ENCODE measurements at regions not wholly inside any gene's neighbourhood (a gene's known extent, or its start where the extent isn't known, plus 50 kb on each side); places are given as distances from the start of the nearest gene placed in this dataset.

GRCh38 chr13:62278271-62278670 lies 862.6 kb upstream of the PCDH20 start:
- no peak overlapping the region for H2BK5ac ChIP-seq (ENCODE audit: insufficient read length, low read length)
- no peak overlapping the region for H3K14ac ChIP-seq (ENCODE audit: insufficient read depth, low read length)
- H3K27me3 ChIP-seq (ENCODE audit: insufficient read depth, low read length): no peaks in the 10 kb centered on the region
- no peak overlapping the region for H3K4me2 ChIP-seq (ENCODE audit: insufficient read depth, insufficient read length, low read length)
- no peak overlapping the region for H2AFZ ChIP-seq (ENCODE audit: low read length)
- H3K27ac ChIP-seq (ENCODE audit: insufficient read length, low read depth, low read length): no peak overlapping the region
- H3K23me2 ChIP-seq (ENCODE audit: insufficient read length, low read depth, low read length, poor library complexity, severe bottlenecking): no peaks in the 10 kb centered on the region
- H4K20me1 ChIP-seq (ENCODE audit: control insufficient read depth, insufficient read depth, insufficient read length): no peaks in the 10 kb centered on the region
- no peak overlapping the region for H3K9ac ChIP-seq (ENCODE audit: extremely low read depth, insufficient read length, low read length)
- no peak overlapping the region for H3K4ac ChIP-seq (ENCODE audit: low read depth, low read length)
- no peak overlapping the region for H2BK120ac ChIP-seq (ENCODE audit: low read depth, low read length, poor library complexity, severe bottlenecking)
- no peaks in the 10 kb centered on the region for H3K79me1 ChIP-seq (ENCODE audit: insufficient read depth, low read depth, low read length, poor library complexity, severe bottlenecking)
- H3K79me2 ChIP-seq (ENCODE audit: insufficient read depth, low read length): no peaks in the 10 kb centered on the region
- H3K18ac ChIP-seq (ENCODE audit: insufficient read length, low read depth, low read length): no peak overlapping the region
- H4K91ac ChIP-seq (ENCODE audit: insufficient read length, low read depth, low read length): no peak overlapping the region
- H3K9me3 ChIP-seq (ENCODE audit: control insufficient read depth, low read depth, low read length): no peaks in the 10 kb centered on the region
- no peak overlapping the region for H2BK12ac ChIP-seq (ENCODE audit: insufficient read length, low read depth, low read length)
- no peak overlapping the region for H2BK15ac ChIP-seq (ENCODE audit: low read depth, low read length)
- peak; percentile 23; the same call in 1 of the 3 replicates for TF ChIP-seq CTCF (conservative IDR thresholded peaks at IDR 0.05)
- no peak overlapping the region for H3K27ac Mint-ChIP-seq
- H3K27me3 Mint-ChIP-seq (ENCODE audit: low read depth): no peaks in the 10 kb centered on the region
- H4K8ac ChIP-seq (replicated peaks; ENCODE audit: insufficient read length, low read depth, low read length): no peak overlapping the region
- peaks cover 3 to 14% of the 10 kb centered on the region in 2 experiments; a peak in 4 of 5 replicates for H3K9me3 Mint-ChIP-seq
- peaks cover 11 to 12% (median 11%) of the 10 kb centered on the region in 3 experiments; a peak in 6 of 7 replicates for H3K36me3 Mint-ChIP-seq (ENCODE audit: insufficient read depth in 1 of 3, low read depth in 3 of 3)
- H3K4me3 Mint-ChIP-seq: no peak overlapping the region
- no peak overlapping the region for H3K23ac ChIP-seq (ENCODE audit: insufficient read length, low read depth, low read length)
- DNase-seq: no peak
- peaks cover 5 to 6% of the 10 kb centered on the region in 2 experiments; a peak in 3 of 4 replicates for H3K4me1 Mint-ChIP-seq
- H3K56ac ChIP-seq (ENCODE audit: insufficient read length, low read depth, low read length): no peak overlapping the region
- no peak overlapping the region for H3T11ph ChIP-seq (ENCODE audit: low read length)
- no peak overlapping the region for H4K5ac ChIP-seq (ENCODE audit: insufficient read length, low read depth, low read length)
- H2BK20ac ChIP-seq (ENCODE audit: low read depth, low read length, poor library complexity, severe bottlenecking): no peak overlapping the region
- H2AK5ac ChIP-seq (ENCODE audit: insufficient read length, low read length): no peak overlapping the region
- H3K4me1 ChIP-seq (ENCODE audit: insufficient read depth, low read length): no peaks in the 10 kb centered on the region
